ENCODE measurements at regions not wholly inside any gene's neighbourhood (a gene's known extent, or its start where the extent isn't known, plus 50 kb on each side); places are given as distances from the start of the nearest gene placed in this dataset.
A peak's percentile ranks its signal among the peaks of the same experiment; 100 is the strongest.

GRCh38 chr1:54489627-54490250 lies 58.3 kb upstream of the ACOT11 start (continued):
- TF ChIP-seq ZNF670 (tag by site-specific recombination; IDR thresholded peaks at IDR 0.05; ENCODE audit: low read depth): no peak
- no peak for TF ChIP-seq ZNF692 (tag by site-specific recombination; IDR thresholded peaks at IDR 0.05)
- no peak for TF ChIP-seq ZNF146 (tag by site-specific recombination; IDR thresholded peaks at IDR 0.05)
- no peak for TF ChIP-seq KLF7 (tag by site-specific recombination; IDR thresholded peaks at IDR 0.05; ENCODE audit: borderline replicate concordance)
- TF ChIP-seq KLF8 (tag by site-specific recombination; IDR thresholded peaks at IDR 0.05): 0 out of 2 replicates have a peak, but pooled peaks have one; percentile 15
- TF ChIP-seq ZNF416 (tag by site-specific recombination; IDR thresholded peaks at IDR 0.05): no peak

GRCh38 chr1:54488779-54489626 lies 59.0 kb upstream of the ACOT11 start:
- H3K36me3 ChIP-seq (ENCODE audit: control insufficient read depth in 2 of 2, insufficient read depth in 1 of 2, low read length in 2 of 2): no peaks in the 10 kb centered on the region
- peak overlapping the region; percentile 88 for H3K27ac ChIP-seq (ENCODE audit: extremely low read depth, low read depth, low read length)
- ChIA-PET POLR2A (interaction anchor here (0.6 to 4.2 kb wide), 5 partner anchors 82 to 320 kb away, joined by 3 to 44 read pairs (median 3); partner anchors contain the start of genes CYB5RL, MRPL37 and SSBP3), CTCF (interaction anchor here (0.5 to 1.7 kb wide), 37 partner anchors 8 to 1497 kb away, joined by 3 to 16 read pairs (median 3); no protein-coding TSS in a partner anchor)
- H3K4me1 ChIP-seq (ENCODE audit: control insufficient read depth, insufficient read depth, low read length): peaks cover 4% of the 10 kb centered on the region
- peak overlapping the region; percentile 50 for H3K4me3 ChIP-seq (ENCODE audit: low read depth, low read length)
- no peaks in the 10 kb centered on the region for H3K9me3 ChIP-seq (ENCODE audit: control insufficient read depth, insufficient read depth, low read depth, low read length)
- TF ChIP-seq ZNF639 (tag by site-specific recombination; IDR thresholded peaks at IDR 0.05) (peak; percentile 72), ZNF394 (tag by site-specific recombination; IDR thresholded peaks at IDR 0.05; ENCODE audit: borderline replicate concordance) (peak; percentile 49; the same call in 1 of the 2 replicates), ZNF398 (tag by site-specific recombination; IDR thresholded peaks at IDR 0.05) (peak; percentile 79), ZNF404 (tag by site-specific recombination; IDR thresholded peaks at IDR 0.05) (no peak), ZNF391 (tag by site-specific recombination; IDR thresholded peaks at IDR 0.05; ENCODE audit: borderline replicate concordance, low read depth) (no peak), SCRT1 (tag by site-specific recombination; IDR thresholded peaks at IDR 0.05; ENCODE audit: borderline replicate concordance) (no peak), ZSCAN16 (tag by site-specific recombination; IDR thresholded peaks at IDR 0.05) (no peak), BCL6B (tag by site-specific recombination; IDR thresholded peaks at IDR 0.05) (no peak), KLF9 (tag by site-specific recombination; IDR thresholded peaks at IDR 0.05; ENCODE audit: low read depth) (peak; percentile 56), KLF7 (tag by site-specific recombination; IDR thresholded peaks at IDR 0.05; ENCODE audit: borderline replicate concordance) (no peak), REST (tag by site-specific recombination; IDR thresholded peaks at IDR 0.05) (no peak), ZNF174 (tag by site-specific recombination; IDR thresholded peaks at IDR 0.05) (no peak), SALL2 (tag by site-specific recombination; IDR thresholded peaks at IDR 0.05; ENCODE audit: borderline replicate concordance) (no peak), GFI1B (tag by site-specific recombination; IDR thresholded peaks at IDR 0.05) (no peak), HOXA7 (CRISPR knock-in tag; IDR thresholded peaks at IDR 0.05; ENCODE audit: borderline replicate concordance) (no peak), CTCF (tag by site-specific recombination; IDR thresholded peaks at IDR 0.05) (peak; percentile 96), MEIS1 (CRISPR knock-in tag; IDR thresholded peaks at IDR 0.05; ENCODE audit: borderline replicate concordance) (no peak)

Data from HEK293 (cell line).